GM19455 (cell line): ENCODE measurements at regions not wholly inside any gene's neighbourhood (a gene's known extent, or its start where the extent isn't known, plus 50 kb on each side); places are given as distances from the start of the nearest gene placed in this dataset.

Experiments
- ATAC-seq: cut with Tn5 transposase; IDR thresholded peaks from one replicate; pipeline ENCODE4 v1.9.1; 2021; ENCODE audit not compliant: unreplicated experiment

GRCh38 chr11:24311974-24312373 lies 184.9 kb upstream of the LUZP2 start:
- ATAC-seq = no peak

- ATAC-seq = no peak
These were observed 184.2 kb upstream of the LUZP2 start for GRCh38 chr11:24312464-24313238.

- no peak for ATAC-seq
These were observed 175.6 kb upstream of the LUZP2 start for GRCh38 chr11:24321229-24321628.

GRCh38 chr11:24324211-24324610 lies 172.6 kb upstream of the LUZP2 start:
- ATAC-seq = no peak

DNA sequence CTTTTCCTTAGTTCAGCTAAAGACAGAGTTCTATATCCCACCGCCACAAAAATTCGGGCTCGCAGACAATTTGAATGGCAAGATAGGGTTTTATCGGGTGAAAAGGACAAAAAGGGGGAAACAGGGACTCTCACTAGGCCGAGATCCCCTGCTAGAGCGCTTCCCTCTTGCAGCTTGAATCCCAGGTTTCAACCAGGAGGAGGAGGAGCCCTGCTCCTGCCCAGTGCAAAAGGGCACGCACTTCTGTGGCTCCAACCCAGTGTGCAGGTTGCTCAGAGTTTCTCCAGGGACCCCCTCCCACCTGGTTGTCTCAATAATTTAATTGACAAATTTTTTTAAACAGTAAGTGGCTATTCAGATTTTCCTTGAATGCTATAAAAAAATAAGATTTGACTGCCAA lies 152.6 kb upstream of the LUZP2 start:
- no peak for ATAC-seq

GRCh38 chr11:24348908-24349307 lies 147.9 kb upstream of the LUZP2 start:
- ATAC-seq = no peak

DNA sequence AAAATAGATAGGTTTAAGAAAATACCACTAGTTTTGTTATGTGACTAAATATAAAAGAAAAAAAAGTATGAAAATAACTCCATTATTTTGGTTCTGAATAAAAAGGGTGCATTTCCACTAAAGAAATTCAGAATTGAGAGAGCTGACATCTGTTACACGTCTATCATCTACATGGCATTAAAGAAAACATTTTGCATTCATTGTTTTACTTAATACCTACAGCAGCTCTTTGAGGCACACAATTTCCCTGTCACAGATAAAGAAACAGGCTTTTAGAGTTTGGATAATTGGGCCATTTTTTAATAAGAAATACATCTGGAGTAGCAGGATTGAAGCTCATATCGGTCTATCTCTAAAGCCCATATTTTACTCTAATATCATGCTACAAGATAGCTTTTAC lies 145.7 kb upstream of the LUZP2 start:
- no peak for ATAC-seq

- no peak for ATAC-seq
These were observed 140.4 kb upstream of the LUZP2 start for GRCh38 chr11:24356501-24356900.

- ATAC-seq = no peak
These were observed 139.0 kb upstream of the LUZP2 start for GRCh38 chr11:24357620-24358410.

DNA sequence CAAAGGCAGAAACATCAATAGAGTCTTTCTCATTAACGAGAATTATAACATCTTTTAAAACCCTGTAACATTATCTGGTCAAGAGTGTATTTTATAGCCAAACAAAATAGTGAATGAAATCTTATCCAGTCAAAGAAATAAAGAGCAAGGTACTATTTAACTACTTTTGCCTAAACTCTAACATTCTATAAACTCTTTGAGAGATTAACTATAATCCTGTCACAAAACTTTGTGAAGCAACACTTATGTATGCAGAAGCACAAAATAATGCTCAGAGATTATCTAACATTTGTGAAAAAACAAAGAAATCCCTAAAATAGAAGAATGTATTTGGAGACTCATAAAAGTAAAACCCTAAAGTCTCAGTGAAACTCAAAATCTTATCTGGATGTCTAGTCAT lies 124.4 kb upstream of the LUZP2 start:
- ATAC-seq = no peak

DNA sequence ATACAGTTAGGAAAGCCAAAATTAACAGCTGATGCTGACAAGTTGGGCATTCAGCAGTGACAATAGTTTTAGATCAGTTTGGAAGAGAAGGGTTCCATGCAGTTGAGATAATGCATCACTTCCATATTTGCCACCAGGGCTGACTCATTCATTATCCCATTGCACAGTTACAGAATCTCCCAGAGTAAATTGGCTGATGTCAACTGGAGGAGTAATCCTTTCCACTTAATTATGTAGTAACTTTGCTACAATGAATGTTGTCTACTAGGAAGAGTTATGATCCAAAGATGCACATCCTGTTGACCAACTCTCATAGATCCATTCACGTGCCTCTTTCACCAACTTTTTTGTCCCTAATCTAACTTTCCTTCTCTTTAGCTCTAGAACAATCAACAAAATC lies 123.3 kb upstream of the LUZP2 start:
- ATAC-seq = no peak

DNA sequence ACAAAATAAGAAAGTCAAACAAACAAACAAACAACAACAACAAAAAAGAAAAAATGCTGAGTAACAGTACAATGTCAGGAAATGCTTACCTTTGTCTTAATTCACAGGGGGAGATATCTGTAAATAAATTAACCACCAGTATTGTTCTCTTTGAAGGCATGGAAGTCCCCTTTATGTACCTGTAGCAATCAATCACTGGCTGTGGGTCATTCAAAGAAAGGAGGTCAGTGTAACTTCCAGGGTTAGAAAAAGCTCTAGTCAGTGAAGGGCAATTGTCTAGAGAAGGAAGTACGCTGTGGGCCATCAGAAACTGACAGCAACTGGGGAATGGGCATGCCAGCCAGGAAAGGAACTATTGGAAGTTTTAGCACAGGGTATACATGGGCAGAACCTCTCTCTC lies 121.5 kb upstream of the LUZP2 start:
- no peak for ATAC-seq

GRCh38 chr11:24375931-24376330 lies 120.9 kb upstream of the LUZP2 start:
- no peak for ATAC-seq

- no peak for ATAC-seq
These were observed 113.7 kb upstream of the LUZP2 start for GRCh38 chr11:24383137-24383536.

- ATAC-seq = no peak
These were observed 112.6 kb upstream of the LUZP2 start for GRCh38 chr11:24384240-24384639.

- ATAC-seq = no peak
These were observed 110.1 kb upstream of the LUZP2 start for GRCh38 chr11:24386546-24387397.

GRCh38 chr11:24389575-24389974 lies 107.3 kb upstream of the LUZP2 start:
- no peak for ATAC-seq

DNA sequence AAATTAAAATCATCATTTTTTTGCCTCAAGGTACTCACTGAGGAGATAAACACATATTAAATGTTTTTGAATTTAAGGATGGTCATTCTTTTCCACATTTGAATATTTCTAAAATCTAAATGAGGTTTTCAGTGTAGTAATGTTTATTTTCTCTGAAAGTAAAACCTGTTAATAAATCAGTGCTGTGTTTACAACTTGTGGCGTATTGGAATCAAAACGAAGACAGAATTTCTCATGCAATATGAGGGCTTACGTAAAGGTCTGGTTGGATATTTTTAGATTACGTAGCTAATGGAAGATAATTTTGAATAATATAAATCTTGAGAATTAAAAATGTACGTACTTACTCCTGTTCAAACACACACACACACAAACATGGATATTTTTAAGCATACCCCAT lies 106.8 kb upstream of the LUZP2 start:
- ATAC-seq = no peak

DNA sequence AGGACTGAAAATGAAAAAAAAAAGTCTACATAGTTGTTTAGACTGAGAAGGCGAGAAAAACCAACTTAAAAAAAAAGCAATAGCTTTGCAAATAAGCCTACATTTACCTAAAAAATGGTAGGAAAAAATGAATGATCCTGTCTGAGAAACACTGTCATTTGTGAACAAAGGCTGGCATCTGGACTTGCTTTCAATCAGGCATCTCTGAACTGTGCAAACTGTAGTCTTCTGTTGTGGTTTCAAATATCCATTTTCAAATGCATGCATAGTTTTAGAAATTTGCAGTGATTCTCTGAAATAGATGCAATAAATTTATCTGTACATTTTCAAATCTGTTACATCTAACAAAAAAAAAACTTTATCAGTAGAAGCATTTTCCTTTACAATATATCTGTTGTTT lies 106.1 kb upstream of the LUZP2 start:
- ATAC-seq = no peak

DNA sequence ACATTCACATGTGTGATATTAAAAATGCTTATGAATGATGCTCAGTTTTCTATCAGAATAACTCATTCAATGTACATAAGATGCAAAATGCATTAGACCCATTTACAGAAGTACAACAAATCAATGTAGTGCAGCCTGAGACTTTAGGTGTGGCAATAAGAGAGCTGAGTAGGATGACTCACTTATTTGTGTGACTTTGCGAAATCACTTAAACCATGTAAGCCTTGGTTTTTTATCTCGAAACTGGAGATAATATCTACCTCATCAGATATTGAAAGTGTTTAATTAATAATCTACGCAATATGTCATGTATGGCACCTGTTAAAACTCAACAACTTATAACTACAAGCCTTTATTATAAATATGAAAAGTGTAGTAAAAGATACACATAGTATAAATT lies 105.7 kb upstream of the LUZP2 start:
- no peak for ATAC-seq

DNA sequence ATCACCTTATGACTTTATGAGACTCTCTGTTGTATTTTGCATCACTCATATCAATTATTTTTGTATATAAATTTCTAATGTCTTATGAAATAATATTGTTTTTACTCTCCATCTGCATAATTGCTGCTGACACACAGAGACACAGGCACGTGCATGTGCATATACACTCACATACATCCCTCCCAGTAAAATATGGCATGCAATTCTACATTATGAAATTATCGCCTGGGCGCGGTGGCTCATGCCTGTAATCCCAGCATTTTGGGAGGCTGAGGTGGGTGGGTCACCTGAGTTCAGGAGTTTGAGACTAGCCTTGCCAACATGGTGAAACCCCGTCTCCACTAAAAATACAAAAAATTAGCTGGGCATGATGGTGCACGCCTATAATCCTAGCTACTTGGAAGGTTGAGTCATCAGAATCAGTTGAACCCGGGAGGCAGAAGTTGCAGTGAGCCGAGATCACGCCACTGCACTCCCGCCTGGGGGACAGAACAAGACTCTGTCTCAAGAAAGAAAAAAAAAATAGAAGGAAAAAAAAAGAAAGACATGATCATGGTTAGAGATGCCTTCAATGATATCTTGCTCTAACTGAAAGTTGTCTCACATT lies 96.7 kb upstream of the LUZP2 start:
- ATAC-seq = no peak
